G401.6 (cell line): ENCODE measurements at regions not wholly inside any gene's neighbourhood (a gene's known extent, or its start where the extent isn't known, plus 50 kb on each side); places are given as distances from the start of the nearest gene placed in this dataset.
"Not testable (repeated sequence)": the region's sequence is repeated elsewhere in the genome, so short reads cannot be mapped to it uniquely, and the experiment has no call there.

Experiments
- FAIRE-seq: peaks from 2 replicates; lab custom pipeline; 2012; peaks lifted over from hg19 to GRCh38; lab: Jason Lieb, UNC

DNA sequence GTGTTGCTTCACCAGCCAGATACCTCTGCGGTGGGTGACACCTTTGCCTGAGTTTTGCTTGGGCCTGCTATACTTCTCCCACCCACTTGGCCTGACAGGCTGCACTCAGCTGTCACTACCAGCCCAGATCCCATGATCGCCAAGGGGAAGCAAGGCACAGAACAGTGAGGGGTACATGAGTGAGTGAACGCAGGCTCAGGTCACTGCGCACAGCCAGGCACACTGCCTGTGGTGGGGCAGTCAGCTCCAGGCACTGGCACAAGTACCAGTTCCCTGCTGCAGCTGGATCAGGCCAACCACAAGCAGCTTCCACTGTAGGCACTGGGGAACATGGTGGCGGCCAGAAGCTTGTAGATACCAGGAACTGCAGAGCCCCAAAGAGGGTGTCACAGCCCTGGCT, 441.9 kb upstream of the GRM3 start:
- FAIRE-seq, result no peak

DNA sequence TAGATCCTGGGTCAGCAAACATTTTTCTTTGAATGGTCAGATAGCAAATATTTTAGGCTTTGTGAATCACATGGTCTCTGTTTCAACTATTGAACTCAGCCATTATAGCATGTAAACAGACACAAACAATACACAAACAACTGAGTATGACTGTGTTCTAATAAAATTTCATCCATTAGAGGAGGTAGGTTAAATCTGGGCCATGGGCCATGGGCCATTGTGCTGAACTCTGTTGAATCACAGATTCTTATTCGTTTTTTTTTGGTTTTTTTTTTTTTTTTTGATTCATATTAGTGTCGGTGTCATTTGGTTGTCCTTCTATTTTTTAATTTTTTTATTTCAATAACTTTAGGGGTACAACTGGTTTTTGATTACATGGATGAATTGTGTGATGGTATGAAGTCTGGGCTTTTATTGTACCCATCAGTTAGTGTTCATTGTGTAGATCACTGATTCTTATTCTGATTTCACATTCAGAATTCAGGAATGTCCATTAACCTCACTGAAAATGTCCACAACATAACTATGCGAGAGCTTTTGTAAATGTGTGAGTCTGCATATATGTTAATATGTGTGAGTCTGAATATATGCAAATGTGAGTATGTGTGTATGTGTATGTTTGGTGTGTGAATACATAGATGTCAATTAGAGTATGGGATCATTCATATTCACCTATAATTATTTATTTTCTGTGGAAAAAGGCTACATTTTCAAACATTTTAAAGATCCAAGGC, 443.7 kb upstream of the GRM3 start:
- no peak for FAIRE-seq

DNA sequence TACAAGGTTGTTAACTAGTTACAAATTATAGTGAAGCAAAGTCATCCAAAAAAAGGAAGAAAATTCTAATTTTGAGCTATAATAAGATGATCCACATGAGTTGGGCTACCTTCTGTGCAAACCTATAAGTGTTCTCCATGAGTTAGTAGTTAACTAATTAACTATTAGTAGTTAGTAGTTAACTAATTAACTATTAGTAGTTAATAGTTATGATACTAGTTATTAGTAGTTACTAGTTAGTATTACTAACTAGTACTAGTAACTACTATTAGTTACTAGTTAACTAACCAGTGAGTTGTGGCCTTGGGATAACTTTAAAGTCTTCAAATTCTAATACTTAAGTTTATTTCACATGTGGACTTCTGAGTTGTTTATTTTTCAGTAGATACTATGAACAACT, 453.4 kb upstream of the GRM3 start:
- no peak for FAIRE-seq

GRCh38 chr7:86181474-86181873, 462.2 kb upstream of the GRM3 start:
- FAIRE-seq, result no peak

GRCh38 chr7:86164827-86165226, 478.9 kb upstream of the GRM3 start:
- FAIRE-seq, result no peak

DNA sequence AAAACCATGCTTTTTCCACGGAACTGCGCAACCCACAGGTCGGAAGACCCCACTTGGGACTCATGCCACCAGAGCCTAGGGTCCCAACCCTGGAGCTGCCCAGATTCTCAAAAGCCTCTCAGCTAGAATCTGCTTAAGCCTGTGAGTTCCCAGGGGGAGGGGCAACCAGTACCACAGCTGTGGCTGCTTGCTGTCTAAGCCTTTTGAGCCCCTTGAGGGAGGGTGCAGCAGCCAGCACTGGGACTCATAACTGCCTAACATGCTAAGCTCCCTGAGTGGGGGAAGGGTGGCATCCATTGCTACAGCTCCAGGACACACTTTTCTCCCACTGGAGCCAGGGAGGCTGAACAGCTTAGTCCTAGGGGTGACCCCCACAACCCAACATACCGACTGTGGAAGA, 485.6 kb upstream of the GRM3 start:
- FAIRE-seq, result no peak

DNA sequence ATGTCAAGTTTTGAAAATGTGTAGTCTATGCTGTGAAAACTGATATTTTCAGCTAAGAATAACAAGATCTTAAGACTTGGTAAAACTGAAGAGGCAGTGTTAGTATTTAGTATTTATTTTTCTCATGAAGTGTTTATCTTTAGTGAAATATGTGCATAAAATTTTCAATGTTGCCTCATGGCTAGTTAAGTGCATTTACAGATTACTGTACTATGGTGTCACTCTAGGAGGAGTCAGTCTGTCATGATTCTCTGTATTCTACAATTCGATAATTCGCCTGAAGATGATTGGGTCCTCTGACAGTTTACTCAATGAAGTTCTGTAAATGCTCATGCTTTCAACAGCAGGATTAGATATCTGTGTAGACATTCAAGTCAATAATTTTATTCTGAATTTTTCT, 488.1 kb upstream of the GRM3 start:
- FAIRE-seq, result no peak

DNA sequence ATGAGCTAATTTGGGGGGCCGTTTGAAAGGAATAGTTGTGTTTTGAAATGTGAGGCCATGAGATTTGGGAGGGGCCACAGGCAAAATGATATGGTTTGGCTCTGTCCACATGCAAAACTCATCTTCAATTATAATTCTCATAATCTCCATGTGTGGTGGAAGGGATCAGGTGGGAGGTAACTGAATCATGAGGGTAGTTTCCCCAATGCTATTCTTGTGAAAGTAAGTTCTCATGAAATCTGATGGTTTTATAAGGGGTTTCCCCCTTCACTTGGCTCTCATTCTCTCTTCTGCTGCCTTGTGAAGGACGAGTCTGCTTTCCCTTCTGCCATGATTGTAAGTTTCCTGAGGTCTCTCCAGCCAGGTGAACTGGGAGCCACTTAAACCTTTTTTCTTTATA, 490.8 kb upstream of the GRM3 start:
- no peak for FAIRE-seq

DNA sequence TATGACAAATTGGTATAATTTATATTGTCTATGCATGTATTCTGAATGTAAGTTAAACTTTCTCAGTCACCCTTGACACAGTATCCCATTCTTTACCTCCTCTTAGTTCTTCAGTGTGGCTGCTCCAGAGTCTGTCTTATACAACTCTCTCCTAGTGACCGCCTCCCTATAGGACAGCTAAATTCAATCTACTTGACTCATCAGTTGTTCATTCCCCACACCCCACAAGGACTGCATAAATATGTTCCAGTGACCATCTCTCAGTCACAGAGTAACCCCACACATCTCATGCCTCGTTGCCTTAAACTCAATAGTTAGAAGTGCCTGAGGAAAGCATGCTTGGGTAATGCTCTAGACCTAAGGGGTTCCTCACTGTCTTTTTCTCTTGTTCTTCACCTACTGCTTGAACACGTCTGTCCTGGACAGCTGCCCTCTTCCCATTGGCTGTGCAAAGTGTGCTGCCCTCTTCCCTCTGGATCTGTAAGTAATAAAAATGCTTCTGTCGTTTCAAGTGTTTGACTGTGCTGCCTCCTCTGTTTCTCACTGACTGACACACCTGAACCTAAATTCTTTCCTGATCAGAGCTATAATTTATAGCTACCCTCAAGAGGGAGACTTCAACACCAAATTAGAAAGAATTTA, 494.6 kb upstream of the GRM3 start:
- no peak for FAIRE-seq

DNA sequence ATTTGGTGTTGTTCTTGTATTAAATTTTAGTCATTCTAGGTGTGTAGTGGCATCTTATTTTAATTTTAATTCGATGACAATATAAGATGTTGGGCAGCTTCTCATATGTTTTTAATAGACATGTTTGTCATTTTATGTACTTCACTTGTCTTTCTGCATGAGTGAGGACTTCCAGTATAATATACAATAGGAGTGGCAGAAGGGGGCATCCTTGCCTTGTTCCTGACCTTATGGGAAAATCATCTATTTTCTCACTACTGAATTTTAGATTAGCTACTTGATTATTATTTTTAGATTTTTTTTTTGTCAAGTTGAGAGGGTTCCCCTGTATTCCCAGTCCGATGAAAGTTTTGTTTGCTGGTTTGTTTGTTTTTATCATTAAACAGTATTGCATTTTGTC, 495.2 kb upstream of the GRM3 start:
- FAIRE-seq, result no peak

DNA sequence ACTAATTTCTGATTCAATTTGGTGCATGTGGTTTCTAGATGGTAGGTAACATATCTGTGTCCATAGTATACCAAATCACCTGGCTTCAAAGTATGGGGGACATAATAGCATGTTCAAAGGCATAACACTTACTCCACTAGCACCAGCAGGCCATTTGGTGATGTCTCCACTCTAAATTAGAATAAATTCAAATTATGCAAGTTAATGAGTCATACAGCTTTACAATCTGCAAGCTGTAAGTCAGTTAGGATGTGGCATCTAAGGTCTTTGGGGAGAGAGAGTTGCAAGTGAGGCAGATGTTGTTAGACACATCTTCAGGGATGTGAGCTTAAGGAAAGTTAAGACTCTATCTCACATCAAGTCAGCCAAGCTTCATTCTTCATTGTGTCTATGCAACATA, 506.4 kb upstream of the GRM3 start:
- FAIRE-seq, result no peak

GRCh38 chr7:86130268-86130667, 513.4 kb upstream of the GRM3 start:
- no peak for FAIRE-seq

GRCh38 chr7:86123476-86123875, 520.2 kb upstream of the GRM3 start:
- no peak for FAIRE-seq

DNA sequence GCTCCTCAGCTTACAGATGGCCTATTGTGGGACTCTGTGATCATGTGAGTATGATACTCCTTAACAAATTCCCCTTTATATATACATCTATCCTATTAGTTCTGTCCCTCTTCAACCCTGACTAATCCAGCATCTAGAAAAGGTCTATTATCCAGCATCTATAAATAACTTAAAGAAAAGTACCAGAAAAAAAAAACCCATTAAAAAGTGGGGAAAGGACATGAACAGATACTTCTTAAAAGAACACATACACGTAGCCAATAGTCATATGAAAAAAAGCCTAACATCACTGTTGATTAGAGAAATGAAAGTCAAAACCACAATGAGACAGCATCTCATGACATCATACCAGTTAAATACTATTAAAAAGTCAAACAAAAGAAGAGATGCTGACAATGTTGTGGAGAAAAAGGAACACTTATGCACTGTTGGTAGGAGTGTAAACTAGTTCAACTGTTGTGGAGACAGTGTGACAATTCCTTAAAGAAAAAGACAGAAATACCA, 549.5 kb upstream of the GRM3 start:
- no peak for FAIRE-seq

GRCh38 chr7:86091369-86091768, 552.3 kb upstream of the GRM3 start:
- FAIRE-seq, result no peak

DNA sequence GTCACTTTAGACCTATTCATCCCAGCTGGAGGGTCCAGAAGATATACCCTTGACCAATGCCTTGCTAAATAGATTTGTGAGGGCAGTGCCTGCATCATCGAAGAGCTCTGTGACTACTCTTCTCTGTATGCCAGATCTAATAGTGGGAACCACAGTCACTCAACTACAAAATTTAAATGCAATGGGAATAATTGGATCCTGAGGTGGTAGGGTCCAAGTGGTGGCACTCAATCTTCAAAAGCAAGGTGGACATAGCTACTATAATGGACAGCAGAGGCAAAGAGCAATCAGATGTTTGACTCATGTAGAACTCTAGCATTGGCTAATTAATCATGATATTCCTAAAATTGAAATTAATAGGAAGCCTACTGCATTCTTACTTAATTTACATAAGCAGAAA, 554.3 kb upstream of the GRM3 start:
- FAIRE-seq, result no peak

DNA sequence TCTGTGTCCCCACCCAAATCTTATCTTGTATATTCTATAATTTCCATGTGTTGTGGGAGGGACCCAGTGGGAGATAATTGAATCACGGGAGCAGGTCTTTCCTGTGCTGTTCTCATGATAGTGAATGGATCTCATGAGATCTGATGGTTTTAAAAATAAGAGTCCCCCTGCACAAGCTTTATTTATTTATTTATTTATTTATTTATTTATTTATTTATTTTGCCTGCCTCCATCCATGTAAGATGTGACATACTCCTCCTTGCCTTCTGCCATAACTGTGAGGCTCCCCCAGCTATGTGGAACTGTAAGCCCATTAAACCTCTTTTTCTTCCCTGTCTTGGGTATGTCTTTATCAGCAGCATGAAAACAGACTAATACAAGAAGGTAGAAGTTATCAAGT, 579.1 kb upstream of the GRM3 start:
- FAIRE-seq, result not testable (repeated sequence)

DNA sequence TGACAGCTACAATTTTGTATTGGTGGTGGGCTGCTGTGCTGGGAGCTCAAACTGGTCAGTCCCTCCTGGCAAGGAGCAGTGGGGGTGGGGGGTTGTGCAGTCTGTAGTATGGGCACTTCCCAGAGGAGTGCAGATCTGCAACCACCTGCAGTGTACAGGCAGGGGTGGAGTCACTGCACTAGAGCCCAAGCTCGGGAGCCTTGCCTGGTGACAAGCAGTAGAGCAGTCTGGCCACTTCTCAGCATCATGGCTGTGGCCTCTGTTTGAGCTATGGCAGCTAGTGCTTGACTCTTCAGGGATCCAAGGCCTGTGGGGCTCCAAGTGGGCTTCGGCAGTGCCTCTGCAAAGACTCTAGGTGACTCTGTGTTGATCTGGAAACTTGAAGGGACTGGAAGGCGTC, 585.1 kb upstream of the GRM3 start:
- FAIRE-seq, result no peak

GRCh38 chr7:86050918-86051317, 592.8 kb upstream of the GRM3 start:
- no peak for FAIRE-seq

GRCh38 chr7:86049910-86050309, 593.8 kb upstream of the GRM3 start:
- FAIRE-seq, result peak; percentile 84

GRCh38 chr7:86045197-86045596, 598.5 kb upstream of the GRM3 start:
- not testable (repeated sequence) for FAIRE-seq

DNA sequence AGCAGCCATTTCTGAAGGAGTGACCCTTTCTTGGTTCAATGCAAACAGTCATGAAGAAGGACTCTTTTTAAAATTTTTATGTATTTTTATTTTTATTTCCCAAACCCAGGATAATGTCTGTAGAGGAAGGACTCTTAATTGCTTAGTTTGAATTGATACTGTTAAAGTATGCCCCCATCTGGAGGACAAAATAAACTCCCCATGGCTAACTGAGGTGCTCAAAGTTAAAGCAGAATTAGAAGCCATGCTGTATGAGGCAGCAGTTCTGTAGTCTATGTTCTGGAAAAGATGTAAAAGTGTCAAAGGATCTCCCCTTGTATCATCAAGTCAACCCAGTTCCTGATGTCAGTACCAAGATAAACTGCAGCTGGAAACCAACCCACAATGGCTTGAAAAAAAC, 617.9 kb upstream of the GRM3 start:
- FAIRE-seq, result no peak

DNA sequence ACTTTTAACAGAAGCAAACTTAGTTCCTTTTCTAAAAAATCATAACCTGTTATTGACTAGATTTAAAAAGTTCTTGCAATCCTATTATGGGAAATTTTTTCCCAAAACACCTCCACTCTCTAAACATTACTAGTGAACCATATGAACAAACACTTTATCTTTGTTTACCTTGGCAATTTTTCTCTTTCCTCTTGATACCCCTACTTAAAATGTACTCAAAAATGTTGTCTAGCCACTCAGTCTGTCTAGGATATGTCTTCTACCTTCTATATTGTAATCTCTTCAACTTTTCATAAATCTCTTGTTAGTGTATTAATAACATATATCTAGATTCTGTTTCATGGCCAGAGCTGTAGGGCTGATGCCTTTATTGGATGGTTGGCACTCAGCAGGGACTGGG, 630.0 kb upstream of the GRM3 start:
- no peak for FAIRE-seq

DNA sequence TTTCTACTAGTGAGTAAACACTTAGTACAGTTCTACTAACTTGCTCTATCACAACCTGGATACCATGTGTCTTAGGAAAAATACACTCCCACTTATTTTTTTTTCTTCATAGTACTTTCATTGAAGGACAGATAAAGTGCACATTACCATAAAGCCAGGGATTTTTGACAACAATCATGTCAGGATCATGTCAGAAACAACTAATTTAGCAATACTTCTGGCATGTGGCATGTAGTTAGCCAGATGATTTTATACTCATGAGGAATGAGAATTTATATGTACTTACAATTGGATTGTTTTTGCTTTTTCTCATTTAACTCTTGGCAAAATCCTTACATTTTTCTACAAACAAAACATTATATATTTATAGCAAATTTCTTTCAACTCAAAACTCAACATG, 630.7 kb upstream of the GRM3 start:
- FAIRE-seq, result no peak
